GM18858 (cell line): ENCODE measurements at regions not wholly inside any gene's neighbourhood (a gene's known extent, or its start where the extent isn't known, plus 50 kb on each side); places are given as distances from the start of the nearest gene placed in this dataset.

Experiments used
- ATAC-seq: cut with Tn5 transposase; IDR thresholded peaks from one replicate; pipeline ENCODE4 v1.9.1; 2021; ENCODE audit not compliant: unreplicated experiment

GRCh38 chr12:61687407-61687806 is 572.8 kb upstream of the USP15 start:
- no peak for ATAC-seq

- ATAC-seq = no peak
These were observed 566.0 kb upstream of the USP15 start for GRCh38 chr12:61694214-61694613.

- ATAC-seq = no peak
These were observed 558.7 kb upstream of the USP15 start for GRCh38 chr12:61701471-61701870.

GRCh38 chr12:61706783-61707182 is 553.4 kb upstream of the USP15 start:
- no peak for ATAC-seq

GRCh38 chr12:61713121-61713520 is 547.1 kb upstream of the USP15 start:
- no peak for ATAC-seq

- no peak for ATAC-seq
These were observed 542.2 kb upstream of the USP15 start for GRCh38 chr12:61717986-61718385.

- no peak for ATAC-seq
These were observed 520.3 kb upstream of the USP15 start for GRCh38 chr12:61739925-61740324.

GRCh38 chr12:61750604-61751003 is 509.6 kb upstream of the USP15 start:
- ATAC-seq = no peak

- no peak for ATAC-seq
These were observed 506.0 kb upstream of the USP15 start for GRCh38 chr12:61754214-61754613.

- ATAC-seq = no peak
These were observed 502.2 kb upstream of the USP15 start for GRCh38 chr12:61757831-61758505.

GRCh38 chr12:61758661-61759060 is 501.5 kb upstream of the USP15 start:
- ATAC-seq = no peak

- no peak for ATAC-seq
These were observed 494.3 kb upstream of the USP15 start for GRCh38 chr12:61765926-61766325.

GRCh38 chr12:61780435-61780834 is 479.8 kb upstream of the USP15 start:
- ATAC-seq = no peak

- ATAC-seq = no peak
These were observed 479.1 kb upstream of the USP15 start for GRCh38 chr12:61781021-61781581.

- ATAC-seq = no peak
These were observed 463.4 kb upstream of the USP15 start for GRCh38 chr12:61796846-61797245.

- ATAC-seq = no peak
These were observed 462.9 kb upstream of the USP15 start for GRCh38 chr12:61797266-61797665.

- ATAC-seq = no peak
These were observed 461.4 kb upstream of the USP15 start for GRCh38 chr12:61798778-61799177.

GRCh38 chr12:61804301-61804700 is 455.9 kb upstream of the USP15 start:
- ATAC-seq = no peak

- ATAC-seq = no peak
These were observed 451.3 kb upstream of the USP15 start for GRCh38 chr12:61808856-61809255.

GRCh38 chr12:61810486-61810885 is 449.7 kb upstream of the USP15 start:
- ATAC-seq = no peak

- ATAC-seq = no peak
These were observed 438.8 kb upstream of the USP15 start for GRCh38 chr12:61821381-61821780.

- no peak for ATAC-seq
These were observed 437.1 kb upstream of the USP15 start for GRCh38 chr12:61823102-61823501.

- ATAC-seq = no peak
These were observed 413.4 kb upstream of the USP15 start for GRCh38 chr12:61846765-61847164.
